ENCODE measurements at regions not wholly inside any gene's neighbourhood (a gene's known extent, or its start where the extent isn't known, plus 50 kb on each side); places are given as distances from the start of the nearest gene placed in this dataset.

GRCh38 chr4:163976588-163976987 is 482.1 kb downstream of the TMA16 start:
- TF ChIP-seq POLR2A (IDR thresholded peaks at IDR 0.05) (no peak), CTCF (IDR thresholded peaks at IDR 0.05) (no peak)

Measured in heart left ventricle (tissue), 13 donors.